ENCODE measurements at regions not wholly inside any gene's neighbourhood (a gene's known extent, or its start where the extent isn't known, plus 50 kb on each side); places are given as distances from the start of the nearest gene placed in this dataset.

- no peak overlapping the region for H3K27ac Mint-ChIP-seq (ENCODE audit: unreplicated experiment)
- H3K4me3 Mint-ChIP-seq (ENCODE audit: unreplicated experiment) = no peak overlapping the region
- peaks cover 5% of the 10 kb centered on the region for H3K9me3 Mint-ChIP-seq (ENCODE audit: unreplicated experiment)
- DNase-seq = no peak
- peaks cover 5% of the 10 kb centered on the region for H3K27me3 Mint-ChIP-seq (ENCODE audit: unreplicated experiment)
- no peaks in the 10 kb centered on the region for H3K36me3 Mint-ChIP-seq (ENCODE audit: unreplicated experiment)
- TF ChIP-seq CTCF (IDR thresholded peaks at IDR 0.05; ENCODE audit: partially characterized antibody, unreplicated experiment) = no peak
- H3K4me1 Mint-ChIP-seq (ENCODE audit: low read depth, unreplicated experiment) = no peaks in the 10 kb centered on the region
Observed at GRCh38 chr12:34348064-34348463, 325.8 kb downstream of the ALG10 start.

- H3K9me3 Mint-ChIP-seq (ENCODE audit: unreplicated experiment) = peaks cover 5% of the 10 kb centered on the region
- H3K27ac Mint-ChIP-seq (ENCODE audit: unreplicated experiment) = no peak overlapping the region
Observed at GRCh38 chr12:34348836-34349672, 326.8 kb downstream of the ALG10 start.

GRCh38 chr12:34349673-34349961 is 327.3 kb downstream of the ALG10 start:
- Mint-ChIP-seq H3K27me3 (ENCODE audit: unreplicated experiment) (peaks cover 5% of the 10 kb centered on the region), H3K27ac (ENCODE audit: unreplicated experiment) (no peak overlapping the region), H3K4me1 (ENCODE audit: low read depth, unreplicated experiment) (no peaks in the 10 kb centered on the region), H3K4me3 (ENCODE audit: unreplicated experiment) (no peak overlapping the region), H3K9me3 (ENCODE audit: unreplicated experiment) (peaks cover 5% of the 10 kb centered on the region), H3K36me3 (ENCODE audit: unreplicated experiment) (no peaks in the 10 kb centered on the region)
- TF ChIP-seq CTCF (IDR thresholded peaks at IDR 0.05; ENCODE audit: partially characterized antibody, unreplicated experiment) = no peak
- no peak for DNase-seq

More at GRCh38 chr12:34348836-34349672, 326.8 kb downstream of the ALG10 start:
- no peak for DNase-seq
- no peak for TF ChIP-seq CTCF (IDR thresholded peaks at IDR 0.05; ENCODE audit: partially characterized antibody, unreplicated experiment)
- Mint-ChIP-seq H3K4me1 (ENCODE audit: low read depth, unreplicated experiment) (no peaks in the 10 kb centered on the region), H3K4me3 (ENCODE audit: unreplicated experiment) (no peak overlapping the region), H3K27me3 (ENCODE audit: unreplicated experiment) (peaks cover 5% of the 10 kb centered on the region), H3K36me3 (ENCODE audit: unreplicated experiment) (no peaks in the 10 kb centered on the region)

- H3K4me1 Mint-ChIP-seq (ENCODE audit: low read depth, unreplicated experiment) = no peaks in the 10 kb centered on the region
- H3K27ac Mint-ChIP-seq (ENCODE audit: unreplicated experiment) = no peak overlapping the region
- H3K27me3 Mint-ChIP-seq (ENCODE audit: unreplicated experiment) = peaks cover 5% of the 10 kb centered on the region
- no peak for DNase-seq
- no peak for TF ChIP-seq CTCF (IDR thresholded peaks at IDR 0.05; ENCODE audit: partially characterized antibody, unreplicated experiment)
- H3K4me3 Mint-ChIP-seq (ENCODE audit: unreplicated experiment) = no peak overlapping the region
- peaks cover 5% of the 10 kb centered on the region for H3K9me3 Mint-ChIP-seq (ENCODE audit: unreplicated experiment)
- no peaks in the 10 kb centered on the region for H3K36me3 Mint-ChIP-seq (ENCODE audit: unreplicated experiment)
Observed at GRCh38 chr12:34350092-34351041, 328.1 kb downstream of the ALG10 start.
